ENCODE measurements at regions not wholly inside any gene's neighbourhood (a gene's known extent, or its start where the extent isn't known, plus 50 kb on each side); places are given as distances from the start of the nearest gene placed in this dataset.

GRCh38 chr3:5638550-5638949, 451.0 kb downstream of the EDEM1 start:
- TF ChIP-seq POLR2A (IDR thresholded peaks at IDR 0.05) (no peak), CTCF (IDR thresholded peaks at IDR 0.05) (no peak), POLR2AphosphoS5 (IDR thresholded peaks at IDR 0.05) (no peak)
